ENCODE measurements at regions not wholly inside any gene's neighbourhood (a gene's known extent, or its start where the extent isn't known, plus 50 kb on each side); places are given as distances from the start of the nearest gene placed in this dataset.

GRCh38 chr13:76189882-76190519 lies 553.9 kb downstream of the LMO7 start:
- no peak for TF ChIP-seq CTCF (IDR thresholded peaks at IDR 0.05; ENCODE audit: insufficient read depth, low read depth, low read length)
- no peak overlapping the region for H3K4me3 ChIP-seq (ENCODE audit: low read depth, low read length)
- DNase-seq (ENCODE audit: low read depth) = no peak

- no peak for TF ChIP-seq CTCF (IDR thresholded peaks at IDR 0.05; ENCODE audit: insufficient read depth, low read depth, low read length)
- DNase-seq (ENCODE audit: low read depth) = no peak
- no peak overlapping the region for H3K4me3 ChIP-seq (ENCODE audit: low read depth, low read length)
These were observed 540.0 kb downstream of the LMO7 start for GRCh38 chr13:76175961-76176725.

GRCh38 chr13:76168661-76169060 lies 532.5 kb downstream of the LMO7 start:
- no peak for TF ChIP-seq CTCF (IDR thresholded peaks at IDR 0.05; ENCODE audit: insufficient read depth, low read depth, low read length)

DNA sequence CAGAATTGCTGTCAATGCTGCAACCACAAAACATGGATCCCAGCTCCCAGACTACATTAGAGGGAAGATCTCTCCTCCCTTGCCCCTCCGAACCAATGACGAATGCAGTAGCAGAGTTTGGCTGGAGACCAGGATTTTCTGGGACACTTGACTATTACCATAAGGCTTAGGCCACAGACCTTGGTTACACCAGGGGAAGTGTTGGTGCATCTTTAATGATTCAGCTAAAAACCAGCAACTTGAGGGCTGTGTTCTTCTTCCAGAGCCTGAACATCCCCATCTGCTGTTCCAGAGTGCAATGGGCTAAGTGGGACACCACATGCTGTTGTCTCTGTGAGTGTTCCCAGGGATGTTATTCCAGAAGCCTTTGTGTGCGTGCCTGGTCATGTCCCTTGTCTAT lies 528.2 kb downstream of the LMO7 start:
- no peak overlapping the region for H3K4me3 ChIP-seq (ENCODE audit: low read depth, low read length)
- DNase-seq (ENCODE audit: low read depth) = peak; percentile 10
- no peak for TF ChIP-seq CTCF (IDR thresholded peaks at IDR 0.05; ENCODE audit: insufficient read depth, low read depth, low read length)

More at GRCh38 chr13:76168661-76169060, 532.5 kb downstream of the LMO7 start:
- no peak for DNase-seq (ENCODE audit: low read depth)
- H3K4me3 ChIP-seq (ENCODE audit: low read depth, low read length) = no peak overlapping the region

GRCh38 chr13:76163761-76164160 lies 527.6 kb downstream of the LMO7 start:
- DNase-seq (ENCODE audit: low read depth) = no peak
- no peak overlapping the region for H3K4me3 ChIP-seq (ENCODE audit: low read depth, low read length)
- TF ChIP-seq CTCF (IDR thresholded peaks at IDR 0.05; ENCODE audit: insufficient read depth, low read depth, low read length) = no peak

DNA sequence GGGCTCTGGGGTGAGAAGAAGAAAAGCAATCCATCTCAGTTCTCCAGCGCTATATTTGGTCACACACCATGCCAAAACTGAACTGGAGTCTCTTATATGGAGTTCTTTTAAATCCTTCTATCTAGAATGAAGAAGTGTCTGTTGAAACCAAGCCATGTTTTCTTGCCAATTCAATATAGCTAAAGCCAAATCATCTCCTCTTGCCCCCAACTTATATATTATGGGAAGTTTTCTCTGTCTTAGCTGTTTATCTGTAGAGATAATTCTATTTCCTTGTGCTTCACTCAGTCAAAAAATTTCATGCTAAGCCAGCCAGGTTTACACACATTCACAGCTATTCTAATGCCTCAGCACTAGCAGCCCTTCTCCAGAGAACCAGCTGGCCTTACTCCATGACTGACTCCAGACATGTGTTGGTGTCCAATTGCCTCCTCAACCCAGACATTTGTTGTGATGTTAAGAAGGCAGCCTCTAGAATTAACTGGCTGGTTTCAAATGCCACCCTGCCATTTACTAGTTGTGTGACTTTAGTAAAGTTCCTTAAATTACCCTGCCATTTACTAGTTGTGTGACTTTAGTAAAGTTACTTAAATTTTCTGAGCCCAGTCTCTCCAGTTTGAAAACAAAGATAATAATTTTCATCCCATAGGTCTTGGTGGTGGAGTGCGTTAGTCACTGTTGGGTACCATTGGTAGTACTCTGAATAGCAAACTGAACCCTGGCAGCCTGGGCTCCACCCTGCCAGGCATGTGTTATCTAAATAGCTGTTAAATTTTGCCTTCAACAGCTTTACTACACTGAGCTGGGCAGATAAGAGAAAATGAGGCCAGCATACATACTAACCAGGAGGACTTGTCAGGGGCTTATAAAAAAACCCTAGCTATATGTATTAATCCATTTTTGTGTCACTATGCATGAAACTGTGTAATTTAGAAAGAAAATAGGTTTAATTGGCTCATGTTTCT lies 525.1 kb downstream of the LMO7 start:
- DNase-seq (ENCODE audit: low read depth) = no peak
- no peak for TF ChIP-seq CTCF (IDR thresholded peaks at IDR 0.05; ENCODE audit: insufficient read depth, low read depth, low read length)

More for the DNA sequence above, 525.1 kb downstream of the LMO7 start:
- no peak overlapping the region for H3K4me3 ChIP-seq (ENCODE audit: low read depth, low read length)
